ENCODE measurements at regions not wholly inside any gene's neighbourhood (a gene's known extent, or its start where the extent isn't known, plus 50 kb on each side); places are given as distances from the start of the nearest gene placed in this dataset.
A peak's percentile ranks its signal among the peaks of the same experiment; 100 is the strongest.
"Not testable (repeated sequence)": the region's sequence is repeated elsewhere in the genome, so short reads cannot be mapped to it uniquely, and the experiment has no call there.

DNA sequence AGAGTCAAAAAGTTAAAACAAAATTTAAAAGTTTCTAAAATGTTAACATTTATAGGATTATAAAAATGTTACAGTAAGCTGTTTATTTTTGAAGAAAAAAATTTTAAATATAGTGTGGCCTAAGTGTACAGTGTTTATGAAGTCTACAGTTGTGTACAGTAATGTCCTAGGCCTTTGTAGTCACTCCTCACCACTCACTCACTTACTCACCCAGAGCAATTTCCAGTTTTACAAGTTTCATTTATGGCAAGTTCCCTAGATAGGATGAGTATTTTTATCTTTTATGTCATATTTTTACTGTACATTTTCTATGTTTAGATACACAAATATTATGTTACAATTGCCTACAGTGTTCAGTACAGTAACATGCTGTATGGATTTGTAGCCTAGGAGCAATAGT is 419.9 kb downstream of the ARL4A start:
- DNase-seq = no peak

DNA sequence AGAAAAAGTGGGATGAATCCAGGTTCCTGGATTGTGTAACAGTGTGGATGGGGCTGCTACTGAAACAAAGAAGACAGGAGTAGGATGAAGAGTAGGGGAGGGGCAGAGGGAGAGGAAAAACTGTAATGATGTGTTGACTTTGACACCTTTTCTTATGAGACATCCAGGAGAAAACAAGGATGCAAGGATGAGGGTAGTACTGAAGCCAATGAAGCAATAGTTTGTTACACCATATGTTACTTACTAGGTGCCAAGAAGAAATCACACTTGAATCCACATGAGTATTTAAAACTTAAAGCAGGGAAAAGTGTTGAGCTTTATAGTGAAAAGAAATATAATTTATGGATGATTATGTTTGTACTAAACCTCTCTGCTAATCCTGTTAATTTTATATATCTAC is 420.6 kb downstream of the ARL4A start:
- no peak for DNase-seq

DNA sequence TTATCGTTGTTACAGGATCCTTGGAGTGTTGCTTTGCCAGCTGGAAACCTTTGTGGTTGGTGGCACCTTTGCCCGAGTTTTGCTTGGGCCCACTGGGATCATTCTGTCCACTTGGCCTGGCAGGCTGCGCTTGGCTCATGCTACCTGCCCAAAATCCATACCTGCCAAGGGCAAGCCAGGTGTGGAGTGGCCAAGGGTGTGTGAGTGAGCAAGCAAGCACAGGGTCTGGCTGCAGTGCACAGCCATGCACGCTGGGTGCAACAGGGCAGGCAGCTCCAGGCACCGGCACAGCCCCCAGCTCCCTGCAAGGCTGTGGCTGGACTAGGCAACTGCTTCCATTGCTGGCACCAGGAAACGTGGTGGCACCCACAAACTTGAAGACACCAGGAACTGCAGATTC is 421.8 kb downstream of the ARL4A start:
- no peak for DNase-seq

DNA sequence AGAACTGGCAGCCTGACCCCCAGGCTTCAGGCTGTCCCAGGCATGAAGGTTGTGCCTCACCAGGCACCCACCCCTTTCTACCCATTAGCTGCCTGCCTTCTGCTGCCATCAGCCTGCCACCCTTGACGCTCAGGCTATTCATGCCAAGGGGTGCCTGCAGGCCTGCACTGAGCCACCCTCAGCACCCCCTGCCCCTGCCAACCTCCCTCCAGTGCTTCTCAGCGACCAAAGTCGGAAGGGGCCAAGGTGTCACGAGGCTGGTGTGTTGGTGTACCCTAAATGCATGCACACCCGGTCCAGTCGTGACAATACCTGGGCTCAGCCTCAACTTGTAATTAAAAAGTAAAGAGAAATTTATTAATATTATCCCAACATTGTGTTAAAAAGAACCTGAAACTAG is 422.7 kb downstream of the ARL4A start:
- DNase-seq = no peak

DNA sequence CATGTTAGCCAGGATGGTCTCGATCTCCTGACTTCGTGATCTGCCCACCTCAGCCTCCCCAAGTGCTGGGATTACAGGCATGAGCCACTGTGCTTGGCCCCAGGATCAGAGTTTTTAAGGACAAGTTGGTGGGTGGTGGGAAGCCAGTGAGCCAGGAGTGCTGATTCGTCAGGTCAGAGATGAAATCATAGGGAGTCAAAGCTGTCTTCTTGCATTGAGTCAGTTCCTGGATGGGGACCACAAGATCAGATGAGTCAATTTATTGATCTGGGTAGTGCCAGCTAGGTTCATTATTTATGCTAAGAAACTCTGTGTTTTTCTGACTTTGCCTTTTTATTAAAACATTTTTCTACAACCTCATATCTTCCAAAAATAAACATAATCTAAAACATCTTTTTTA is 423.8 kb downstream of the ARL4A start:
- DNase-seq = no peak

DNA sequence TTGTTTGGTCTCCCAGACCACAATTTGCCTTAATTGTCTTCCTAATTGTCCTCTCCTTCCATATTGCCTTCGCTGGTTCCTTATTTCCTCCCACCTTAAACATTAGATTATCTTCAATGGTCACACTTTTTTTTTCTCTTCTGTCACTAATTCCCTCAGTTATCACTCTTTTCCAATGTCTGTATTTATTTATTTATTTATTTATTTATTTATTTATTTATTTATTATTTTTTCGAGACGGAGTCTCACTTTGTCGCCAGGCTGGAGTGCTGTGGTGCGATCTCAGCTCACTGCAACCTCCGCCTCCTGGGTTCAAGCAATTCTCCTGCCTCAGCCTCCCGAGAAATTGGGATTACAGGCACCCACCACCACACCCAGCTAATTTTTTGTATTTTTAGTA is 426.8 kb downstream of the ARL4A start:
- DNase-seq = not testable (repeated sequence)

DNA sequence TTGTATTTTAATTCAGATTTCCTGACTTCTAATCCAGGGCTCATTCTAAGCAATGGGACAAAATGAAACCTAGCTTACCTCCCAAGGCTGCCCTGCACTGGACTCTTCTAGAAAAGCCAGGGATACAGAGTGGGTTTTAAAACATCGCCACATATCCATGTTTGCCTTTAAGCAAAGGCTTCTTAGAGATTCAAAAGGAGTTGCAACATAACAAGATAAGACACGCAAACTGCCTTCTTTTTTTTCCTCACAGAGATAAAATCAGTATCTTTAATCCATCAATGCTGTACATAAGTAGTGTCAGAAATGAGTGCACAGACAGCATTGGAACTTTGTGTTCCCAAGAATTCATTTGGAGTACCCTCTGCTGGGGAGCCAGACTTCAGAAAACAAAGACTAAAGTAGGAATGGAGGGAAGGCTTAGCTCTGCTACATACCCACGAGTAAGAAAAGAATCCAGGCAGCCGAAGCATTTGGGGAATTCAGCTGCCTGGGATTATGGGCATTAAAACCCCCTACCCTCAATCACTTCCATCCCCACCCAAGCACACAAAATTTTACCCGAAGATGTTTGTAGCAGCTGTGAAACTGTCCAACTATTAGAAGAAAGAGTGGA is 427.8 kb downstream of the ARL4A start:
- no peak for DNase-seq

DNA sequence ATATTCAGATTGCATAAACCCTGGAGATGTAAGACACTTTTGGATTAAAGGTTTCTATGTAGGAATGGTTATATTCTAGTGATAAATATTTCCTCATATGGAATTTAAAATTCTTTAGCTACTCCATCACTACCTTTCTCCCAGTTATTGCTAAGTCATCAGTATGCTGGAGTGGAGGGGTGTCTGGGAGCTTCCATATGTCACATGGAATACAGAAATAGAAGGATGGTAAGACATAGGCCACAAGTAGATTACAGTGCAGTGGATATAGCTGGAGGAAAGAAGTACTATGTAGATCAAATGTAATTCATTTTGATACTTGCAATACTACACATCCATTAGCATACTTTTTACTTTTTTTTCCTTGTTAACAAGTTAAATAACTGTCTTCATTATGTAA is 428.4 kb downstream of the ARL4A start:
- no peak for DNase-seq

DNA sequence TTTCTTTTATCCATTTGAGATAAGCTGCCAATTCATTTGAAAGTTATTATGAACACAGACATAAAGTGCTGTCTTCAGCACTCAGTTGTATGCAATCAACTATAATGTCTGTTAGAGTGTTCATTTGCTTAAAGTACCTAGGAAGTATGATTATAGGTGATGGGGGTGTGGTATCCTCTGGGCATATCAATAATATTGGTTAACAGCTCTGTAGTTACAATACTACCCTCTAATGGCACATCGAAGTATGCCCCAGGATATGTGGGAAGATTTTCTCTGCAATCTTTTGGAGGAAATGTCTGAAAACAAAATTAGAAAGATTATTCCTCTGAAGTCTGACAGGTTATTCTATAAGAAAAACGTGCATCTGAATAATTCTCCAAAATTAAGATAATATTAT is 429.7 kb downstream of the ARL4A start:
- peak in 1 of 2 donors; percentile 6 for DNase-seq

DNA sequence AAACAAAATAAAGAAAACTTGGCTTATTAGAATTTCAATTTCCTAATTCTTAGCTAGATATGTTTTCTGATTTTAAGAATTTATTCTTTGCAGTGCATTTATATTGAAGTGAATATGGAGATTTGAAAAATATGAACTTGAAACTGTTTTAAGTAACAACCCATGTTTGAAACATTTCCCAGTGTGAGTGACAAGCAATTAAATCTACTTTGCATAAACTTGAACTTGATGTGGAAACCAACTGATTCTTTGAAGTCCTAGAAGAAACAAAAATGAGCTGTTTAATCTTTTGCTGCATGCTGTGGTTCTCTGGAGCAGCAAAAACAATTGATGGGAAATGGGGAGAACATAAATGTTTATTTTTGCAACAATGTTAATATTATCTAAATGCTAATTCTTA is 430.2 kb downstream of the ARL4A start:
- DNase-seq = no peak

DNA sequence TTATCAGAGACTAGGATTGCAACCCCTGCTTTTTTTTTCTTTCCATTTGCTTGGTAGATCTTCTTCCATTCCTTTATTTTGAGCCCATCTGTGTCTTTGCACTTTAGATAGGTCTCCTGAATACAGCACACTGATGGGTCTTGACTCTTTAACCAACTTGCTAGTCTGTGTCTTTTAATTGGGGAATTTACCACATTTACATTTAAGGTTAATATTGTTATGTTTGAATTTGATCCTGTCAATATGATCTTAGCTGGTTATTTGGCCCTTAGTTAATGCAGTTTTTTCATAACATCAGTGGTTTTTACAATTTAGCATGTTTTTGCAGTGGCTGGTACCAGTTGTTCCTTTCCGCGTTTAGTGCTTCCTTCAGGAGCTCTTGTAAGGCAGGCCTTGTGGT is 437.2 kb downstream of the ARL4A start:
- DNase-seq = not testable (repeated sequence)

DNA sequence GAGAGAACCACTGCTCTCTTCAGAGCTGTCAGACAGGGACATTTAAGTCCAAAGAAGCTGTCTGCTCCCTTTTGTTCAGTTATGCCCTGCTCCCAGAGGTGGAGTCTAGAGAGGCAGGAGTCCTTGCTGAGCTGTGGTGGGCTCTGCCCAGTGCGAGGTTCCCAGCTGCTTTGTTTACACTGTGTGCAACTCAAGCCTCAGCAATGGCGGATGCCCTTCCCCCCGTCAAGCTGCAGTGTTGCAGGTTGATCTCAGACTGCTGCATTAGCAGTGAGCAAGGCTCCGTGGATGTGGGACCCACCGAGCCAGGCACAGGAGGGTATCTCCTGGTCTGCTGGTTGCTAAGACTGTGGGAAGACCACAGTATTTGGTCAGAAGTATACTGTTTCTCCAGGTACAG is 438.9 kb downstream of the ARL4A start:
- no peak for DNase-seq

DNA sequence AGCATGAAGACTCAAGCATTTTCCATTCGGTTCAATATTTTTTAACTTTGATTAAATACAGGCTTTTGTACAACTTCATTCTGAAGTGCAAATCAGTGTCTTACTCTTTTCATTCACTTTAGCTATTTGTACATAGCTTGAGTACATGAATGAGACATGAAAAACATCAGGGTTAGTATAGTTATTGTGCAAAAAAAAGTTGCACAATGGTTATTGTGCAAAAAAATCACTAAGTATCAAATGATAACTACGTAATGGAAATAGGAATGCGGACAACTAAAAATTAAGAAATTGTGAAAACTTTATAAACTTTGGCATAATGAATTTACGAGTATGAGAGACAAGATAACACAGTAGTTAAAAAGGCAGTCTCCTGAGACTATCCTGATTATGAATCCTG is 442.9 kb downstream of the ARL4A start:
- DNase-seq = no peak

DNA sequence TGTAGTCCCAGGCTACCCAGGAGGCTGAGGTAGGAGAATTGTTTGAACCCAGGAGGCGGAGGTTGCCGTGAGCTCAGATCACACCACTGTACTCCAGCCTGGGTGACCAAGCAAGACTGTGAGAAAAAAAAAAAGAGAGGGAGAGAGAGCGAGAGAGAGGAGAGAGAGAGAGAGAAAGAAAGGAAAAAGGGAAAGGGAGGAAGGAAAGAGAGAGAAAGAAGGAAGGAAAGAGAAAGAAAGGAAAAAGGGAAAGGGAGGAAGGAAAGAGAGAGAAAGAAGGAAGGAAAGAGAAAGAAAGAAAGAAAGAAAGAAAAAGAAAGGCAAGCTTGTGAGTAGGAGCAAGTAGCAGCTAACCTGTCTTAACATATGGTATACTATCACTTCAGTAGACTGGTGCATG is 443.5 kb downstream of the ARL4A start:
- not testable (repeated sequence) for DNase-seq

DNA sequence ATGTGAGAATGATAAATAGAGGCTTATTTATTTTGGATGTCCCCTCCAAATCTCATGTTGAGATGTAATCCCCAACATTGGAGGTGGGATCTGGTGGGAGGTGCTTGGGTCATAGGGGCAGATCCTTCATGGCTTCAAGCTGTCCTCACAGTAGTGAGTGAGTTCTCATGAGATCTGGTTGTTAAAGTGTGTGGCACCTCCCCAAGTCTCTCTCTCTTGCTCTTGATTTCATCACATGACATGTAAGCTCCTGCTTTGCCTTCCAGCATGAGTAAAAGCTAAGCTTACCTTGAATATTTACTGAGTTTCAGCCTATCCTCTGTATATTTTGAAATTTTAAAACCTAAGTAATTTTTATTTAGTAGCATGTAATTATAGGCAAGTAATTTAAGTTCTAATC is 444.9 kb downstream of the ARL4A start:
- no peak for DNase-seq

DNA sequence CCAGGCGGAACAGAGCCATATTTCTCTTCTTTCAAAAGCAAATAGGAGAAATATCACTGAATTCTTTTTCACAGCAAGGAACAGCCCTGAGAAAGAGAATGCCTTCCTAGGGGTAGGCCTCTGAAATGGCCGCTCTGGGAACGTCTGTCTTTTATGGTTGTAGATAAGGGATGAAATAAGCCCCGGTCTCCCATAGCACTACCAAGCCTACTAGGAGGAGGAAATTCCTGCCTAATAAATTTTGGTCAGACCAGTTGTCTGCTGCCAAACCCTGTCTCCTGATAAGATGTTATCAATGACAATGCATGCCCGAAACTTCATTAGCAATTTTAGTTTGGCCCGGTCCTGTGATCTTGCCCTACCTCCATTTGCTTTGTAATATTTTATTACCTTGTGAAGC is 448.9 kb downstream of the ARL4A start:
- not testable (repeated sequence) for DNase-seq

DNA sequence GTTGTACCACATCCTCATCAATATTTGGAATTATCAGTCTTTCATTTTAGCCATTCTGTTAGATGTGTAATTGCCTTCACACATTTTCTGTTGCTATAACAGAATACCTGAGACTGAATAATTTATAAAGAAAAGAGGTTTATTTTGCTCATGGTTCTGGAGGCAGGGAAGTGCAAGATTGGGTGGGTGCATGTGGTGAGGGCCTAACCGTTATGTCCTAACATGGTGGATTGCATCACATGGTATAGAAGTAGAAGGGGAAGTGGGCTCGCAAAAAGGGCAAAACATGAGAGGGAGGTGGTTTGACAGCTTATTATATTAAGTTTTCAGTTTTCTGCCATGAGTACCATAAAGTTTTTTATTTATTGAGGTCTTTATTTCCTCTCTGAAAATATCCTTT is 452.0 kb downstream of the ARL4A start:
- DNase-seq = no peak

DNA sequence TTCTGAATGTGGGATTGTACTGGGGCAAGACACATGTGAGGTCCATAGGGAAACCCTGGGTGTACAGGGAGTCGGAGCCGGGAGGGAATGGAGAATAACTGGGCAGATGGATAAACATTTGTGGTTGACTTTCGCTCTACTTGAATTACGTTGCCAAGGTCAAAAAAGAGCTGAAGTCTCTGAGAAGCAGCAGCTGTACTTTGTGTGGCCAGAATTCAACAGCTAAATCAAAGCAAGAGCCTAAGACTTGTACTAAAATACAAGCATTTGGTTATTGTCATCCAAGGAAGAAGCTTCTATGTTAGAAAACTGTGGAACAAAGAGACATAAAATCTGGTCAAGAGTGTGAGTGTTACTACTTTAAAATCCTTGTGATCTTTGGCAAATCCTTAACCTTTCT is 457.2 kb downstream of the ARL4A start:
- no peak for DNase-seq

DNA sequence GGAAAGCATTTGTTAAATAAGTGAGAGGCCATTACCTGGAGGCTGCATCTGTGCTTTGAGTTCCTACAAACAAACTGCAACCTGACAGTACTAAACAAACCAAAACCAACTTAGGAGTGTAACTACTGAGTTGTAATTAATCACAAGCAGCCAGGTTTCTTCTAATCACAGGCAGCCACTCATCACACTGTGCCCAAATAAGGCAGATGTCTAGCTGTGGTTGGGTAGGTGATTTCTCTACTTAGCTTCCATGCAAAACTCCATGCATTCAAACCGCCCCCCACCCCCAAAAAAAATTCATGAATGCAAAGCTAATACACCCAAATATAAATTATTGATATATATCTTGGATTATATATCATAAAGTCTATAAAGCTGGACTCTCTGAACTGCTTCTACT is 461.1 kb downstream of the ARL4A start:
- DNase-seq = no peak

DNA sequence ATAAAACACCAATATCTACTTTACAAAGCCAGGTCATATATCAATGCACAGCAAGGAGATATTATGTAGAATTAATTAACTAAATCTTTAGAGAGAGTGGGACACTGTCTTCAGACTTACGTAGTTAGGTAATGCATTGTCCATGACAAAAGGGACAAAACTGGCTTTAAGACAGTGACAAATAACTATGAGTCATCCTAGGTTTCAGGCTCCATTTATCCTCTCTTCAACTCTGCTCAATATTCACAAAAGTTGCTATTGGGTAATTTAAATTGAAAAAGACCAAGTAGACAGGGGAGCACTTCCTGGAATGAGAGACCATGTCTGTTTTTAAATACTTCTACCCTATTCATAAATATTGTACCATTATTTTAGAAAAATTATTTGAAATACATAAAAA is 464.5 kb downstream of the ARL4A start:
- DNase-seq = no peak

DNA sequence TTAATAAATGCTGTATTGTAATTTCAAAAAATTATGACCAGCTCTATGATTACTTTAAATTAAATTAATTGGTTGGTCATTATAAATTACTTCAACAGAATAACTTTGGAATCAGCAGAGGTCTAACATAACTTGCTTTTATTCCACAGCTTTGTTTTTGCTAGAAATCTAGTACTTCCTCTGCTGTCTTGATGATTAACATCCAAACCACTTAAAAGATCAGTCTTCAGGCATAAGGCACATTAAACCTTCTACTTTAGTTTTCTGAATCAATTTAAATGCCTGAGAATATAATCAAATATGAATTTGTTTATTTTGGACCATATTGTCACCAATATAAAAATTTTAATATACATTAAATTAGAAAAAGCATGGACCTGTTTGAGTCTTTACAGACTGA is 465.3 kb downstream of the ARL4A start:
- no peak for DNase-seq

DNA sequence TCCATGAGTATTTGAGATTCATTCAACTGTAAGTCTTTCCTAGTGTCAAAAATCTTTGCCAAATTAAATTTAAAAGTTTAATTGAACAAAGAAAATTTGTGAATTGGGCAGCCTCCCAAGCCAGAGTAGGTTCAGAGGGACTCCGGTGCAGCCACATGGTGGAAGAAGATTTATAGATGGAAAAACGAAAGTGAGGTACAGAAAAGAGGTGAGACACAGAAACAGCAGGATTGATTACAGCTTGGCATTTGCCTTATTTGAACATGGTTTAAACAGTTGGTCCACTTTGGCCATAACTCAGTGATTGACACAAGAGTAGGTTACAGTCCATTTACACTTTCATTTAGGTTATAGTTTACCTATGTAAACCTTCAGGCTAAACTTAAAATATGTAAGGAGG is 465.8 kb downstream of the ARL4A start:
- no peak for DNase-seq

DNA sequence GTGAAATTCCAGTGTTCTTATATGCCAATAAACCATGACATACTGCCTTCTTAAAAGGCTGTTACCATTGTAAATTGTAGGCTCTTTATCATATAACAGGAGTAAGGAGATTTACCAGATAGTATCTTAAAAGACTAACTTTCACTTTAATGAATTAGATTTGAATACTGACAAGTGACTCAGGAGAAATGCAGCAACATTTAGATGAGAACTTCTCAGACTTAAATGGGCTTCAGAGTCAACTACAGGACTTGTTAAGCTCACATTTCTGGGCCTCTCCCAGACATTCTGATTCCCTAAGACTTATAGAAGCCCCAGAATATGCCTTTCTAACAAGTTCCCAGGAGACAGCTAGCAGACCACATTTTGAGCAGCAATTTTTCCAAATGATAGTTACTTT is 466.3 kb downstream of the ARL4A start:
- no peak for DNase-seq

DNA sequence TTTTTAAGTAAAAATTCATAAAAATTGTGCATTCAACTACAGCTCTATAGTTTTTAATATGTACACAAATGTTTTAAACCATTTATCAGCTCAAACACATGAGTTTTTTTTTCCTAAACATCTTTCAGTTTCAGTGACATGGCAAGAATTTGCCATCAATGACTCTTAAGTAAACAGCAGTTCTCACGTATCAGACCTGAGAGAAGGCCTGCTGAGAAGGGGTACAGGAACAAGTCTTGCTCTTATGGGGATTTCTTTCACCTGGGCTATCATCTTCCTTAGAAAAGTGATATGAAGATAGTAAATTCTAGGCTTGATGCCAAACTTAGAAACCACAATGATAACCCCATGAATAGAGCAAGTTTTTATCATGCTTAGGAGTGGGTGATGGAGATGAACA is 467.8 kb downstream of the ARL4A start:
- DNase-seq = no peak

DNA sequence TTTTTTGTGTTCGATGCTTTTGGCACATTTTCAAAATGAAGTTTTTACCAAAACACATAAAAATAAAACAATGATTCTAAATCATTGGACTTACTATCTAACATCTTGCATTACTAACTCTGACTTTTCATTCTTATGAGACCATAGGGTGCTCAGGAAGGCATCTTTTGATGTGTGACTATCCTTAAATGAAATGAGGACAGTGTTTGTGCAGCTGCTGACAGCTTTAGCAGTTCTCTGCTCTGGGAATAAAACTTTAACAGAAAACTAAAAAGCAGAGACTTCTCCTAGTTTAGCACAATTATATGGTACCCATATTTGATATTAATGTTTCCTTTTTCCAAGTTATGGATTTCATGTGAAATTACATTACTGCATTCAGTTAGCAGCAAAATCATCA is 471.6 kb downstream of the ARL4A start:
- no peak for DNase-seq

All from CD4-positive, alpha-beta T cell treated with Interferon alpha-2 for 1 hour (primary cell).